Ectodermal cell (in vitro differentiated cells): ENCODE measurements at regions not wholly inside any gene's neighbourhood (a gene's known extent, or its start where the extent isn't known, plus 50 kb on each side); places are given as distances from the start of the nearest gene placed in this dataset.

Source experiments
- H3K27ac ChIP-seq: 2 replicates; pipeline ENCODE4 v1.7.0; 2013; ENCODE audit warnings: mild to moderate bottlenecking, low read depth, low read length; ENCODE audit not compliant: insufficient read depth, poor library complexity, severe bottlenecking
- H3K27me3 ChIP-seq: 2 replicates; pipeline ENCODE4 v1.7.0; 2013; ENCODE audit warnings: mild to moderate bottlenecking, low read length; ENCODE audit not compliant: insufficient read depth, control insufficient read depth, poor library complexity, severe bottlenecking
- H3K36me3 ChIP-seq: one replicate; pipeline ENCODE4 v1.7.0; 2013; ENCODE audit warnings: low read length; ENCODE audit not compliant: control insufficient read depth, insufficient read depth
- H3K4me1 ChIP-seq: one replicate; pipeline ENCODE4 v1.7.0; 2013; ENCODE audit warnings: low read length; ENCODE audit not compliant: control insufficient read depth, insufficient read depth
- H3K4me3 ChIP-seq: 2 replicates; pipeline ENCODE4 v1.7.0; 2013; ENCODE audit warnings: low read depth, low read length, control low read depth; ENCODE audit not compliant: insufficient read depth
- H3K9me3 ChIP-seq: 2 replicates; pipeline ENCODE4 v1.7.0; 2013; ENCODE audit warnings: mild to moderate bottlenecking, low read length, moderate library complexity; ENCODE audit not compliant: control insufficient read depth
- WGBS, 2 experiments: methylation state at CpG; one replicate each; pipeline ENCODE4 v1.1.7; 2013; ENCODE audit warnings: missing lambda C conversion rate in 2 of 2; 5-methylcytosine and 5-hydroxymethylcytosine counted together

DNA sequence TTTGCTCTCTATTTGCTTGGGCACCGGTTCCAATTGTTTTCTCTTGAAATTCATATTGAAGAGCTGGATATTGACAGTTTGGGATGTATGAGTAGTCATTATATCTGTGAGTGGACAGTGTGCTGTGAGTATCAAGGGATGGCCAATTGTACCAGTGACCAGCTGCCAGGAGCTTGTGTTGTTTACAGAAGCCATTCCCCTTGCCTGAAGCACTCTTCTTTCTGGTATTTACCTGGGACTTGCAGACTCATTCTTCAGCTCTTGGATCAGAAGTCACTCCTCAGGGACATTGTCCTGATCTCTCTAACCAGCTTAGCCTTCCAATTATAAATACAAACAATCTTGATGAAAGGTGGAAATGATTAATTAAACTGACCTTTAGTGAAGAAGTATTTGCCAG lies 438.3 kb upstream of the LRATD1 start:
- 89 to 91% methylated on average over 1 of the region's 1 CpG for WGBS, 2 experiments
- no peak overlapping the region for H3K27ac ChIP-seq
- no peaks in the 10 kb centered on the region for H3K27me3 ChIP-seq
- no peaks in the 10 kb centered on the region for H3K36me3 ChIP-seq
- H3K9me3 ChIP-seq: no peaks in the 10 kb centered on the region
- no peak overlapping the region for H3K4me3 ChIP-seq
- H3K4me1 ChIP-seq: no peaks in the 10 kb centered on the region

DNA sequence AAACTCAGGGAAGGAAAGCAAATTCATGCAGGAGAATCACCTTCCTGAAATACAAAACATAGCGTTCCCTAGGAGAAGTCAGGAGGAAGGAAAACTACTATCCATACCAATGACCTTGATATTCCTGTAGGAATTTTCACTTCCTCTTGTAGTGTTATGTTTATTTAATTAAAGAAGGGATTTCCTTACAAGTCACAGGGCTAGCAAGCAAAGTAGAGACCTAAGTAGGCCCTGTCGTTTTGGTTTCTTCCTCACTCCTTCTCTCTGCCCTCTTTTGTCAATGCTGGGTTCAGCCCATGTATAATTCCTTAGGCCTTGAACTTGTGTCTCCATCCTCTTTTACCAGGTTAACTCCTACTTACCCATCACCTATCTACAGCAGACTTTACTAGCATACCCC lies 435.2 kb upstream of the LRATD1 start:
- H3K27me3 ChIP-seq: no peaks in the 10 kb centered on the region
- H3K36me3 ChIP-seq: no peaks in the 10 kb centered on the region
- H3K4me3 ChIP-seq: no peak overlapping the region
- no peaks in the 10 kb centered on the region for H3K9me3 ChIP-seq
- no peak overlapping the region for H3K27ac ChIP-seq
- WGBS, 2 experiments: 31 to 73% methylated on average over 1 to 2 of the region's 2 CpGs
- H3K4me1 ChIP-seq: no peaks in the 10 kb centered on the region

GRCh38 chr2:14199040-14199439 lies 433.5 kb upstream of the LRATD1 start:
- no peak overlapping the region for H3K27ac ChIP-seq
- no peaks in the 10 kb centered on the region for H3K36me3 ChIP-seq
- no peaks in the 10 kb centered on the region for H3K4me1 ChIP-seq
- WGBS, 2 experiments: 71 to 74% methylated on average over 3 of the region's 3 CpGs
- no peaks in the 10 kb centered on the region for H3K9me3 ChIP-seq
- no peak overlapping the region for H3K4me3 ChIP-seq
- H3K27me3 ChIP-seq: no peaks in the 10 kb centered on the region

DNA sequence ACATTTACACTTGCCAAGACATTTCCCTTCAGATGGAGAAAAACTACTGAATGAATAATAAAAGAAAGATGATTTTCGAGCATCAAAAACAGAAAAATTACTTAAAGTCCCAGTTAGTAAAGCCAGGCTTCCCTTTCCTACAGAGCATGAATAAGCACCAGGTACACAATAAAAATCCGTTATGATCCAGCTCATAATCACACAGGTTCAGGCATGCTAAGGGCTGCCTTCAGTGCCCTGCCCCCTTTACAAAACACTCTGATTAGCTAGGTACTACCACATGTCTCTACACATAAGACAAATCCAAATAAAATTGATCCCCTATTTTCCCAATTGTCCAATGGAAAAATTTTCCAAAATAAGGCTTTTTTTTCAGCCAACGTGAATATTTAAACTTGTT lies 413.2 kb upstream of the LRATD1 start:
- no peaks in the 10 kb centered on the region for H3K9me3 ChIP-seq
- H3K27ac ChIP-seq: no peak overlapping the region
- H3K4me3 ChIP-seq: no peak overlapping the region
- WGBS, 2 experiments: 90 to 92% methylated on average over 3 of the region's 3 CpGs
- no peaks in the 10 kb centered on the region for H3K36me3 ChIP-seq
- H3K4me1 ChIP-seq: no peaks in the 10 kb centered on the region
- no peaks in the 10 kb centered on the region for H3K27me3 ChIP-seq

DNA sequence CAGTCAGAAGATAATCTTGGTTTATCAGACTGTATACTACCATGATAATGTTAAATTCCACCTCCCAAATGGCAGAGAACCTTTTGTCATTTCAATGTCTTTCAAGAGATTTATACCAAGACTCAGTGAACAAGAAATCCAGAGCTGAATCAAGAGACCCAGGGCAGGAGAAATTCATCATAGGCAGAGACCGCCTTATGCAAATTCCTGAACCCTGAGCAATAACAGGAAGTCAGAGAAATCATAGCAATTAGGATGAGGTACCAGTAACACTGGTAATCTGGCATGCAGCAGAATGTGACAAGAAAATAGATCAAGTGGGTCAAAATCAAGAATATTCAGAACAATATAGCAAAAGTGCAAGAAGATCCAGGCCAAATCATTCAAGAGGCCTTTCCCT lies 412.4 kb upstream of the LRATD1 start:
- no peak overlapping the region for H3K27ac ChIP-seq
- no peak overlapping the region for H3K4me3 ChIP-seq
- no peaks in the 10 kb centered on the region for H3K27me3 ChIP-seq
- H3K4me1 ChIP-seq: no peaks in the 10 kb centered on the region
- H3K9me3 ChIP-seq: no peaks in the 10 kb centered on the region
- no peaks in the 10 kb centered on the region for H3K36me3 ChIP-seq
- WGBS, 2 experiments: 96 to 100% methylated on average over 1 of the region's 1 CpG

GRCh38 chr2:14221466-14221865 lies 411.1 kb upstream of the LRATD1 start:
- H3K27me3 ChIP-seq: no peaks in the 10 kb centered on the region
- H3K4me1 ChIP-seq: no peaks in the 10 kb centered on the region
- H3K4me3 ChIP-seq: no peak overlapping the region
- no peaks in the 10 kb centered on the region for H3K36me3 ChIP-seq
- WGBS, 2 experiments: 97 to 98% methylated on average over 3 of the region's 4 CpGs
- no peaks in the 10 kb centered on the region for H3K9me3 ChIP-seq
- H3K27ac ChIP-seq: no peak overlapping the region

DNA sequence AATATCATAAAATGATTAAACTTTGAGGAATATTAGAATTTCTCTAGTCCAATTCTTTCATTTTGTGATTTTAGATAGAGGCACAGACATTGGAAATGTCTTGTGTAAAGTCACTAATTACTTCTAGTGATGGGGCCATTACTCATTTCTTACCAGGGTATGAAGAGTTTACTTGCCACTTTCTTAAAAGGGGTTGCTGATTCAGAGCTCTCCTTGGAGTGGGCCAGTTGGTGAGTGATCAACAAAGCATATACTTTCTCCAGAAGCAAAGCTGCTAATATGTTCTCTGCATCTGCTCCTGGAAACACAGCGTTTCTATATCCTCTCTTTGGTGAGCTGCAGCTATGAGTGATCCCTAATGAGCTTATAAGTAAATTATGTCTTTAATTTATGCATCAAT lies 408.9 kb upstream of the LRATD1 start:
- Histone ChIP-seq H3K36me3 (no peaks in the 10 kb centered on the region), H3K27me3 (no peaks in the 10 kb centered on the region), H3K4me3 (no peak overlapping the region), H3K27ac (no peak overlapping the region), H3K9me3 (no peaks in the 10 kb centered on the region), H3K4me1 (no peaks in the 10 kb centered on the region)
- WGBS, 2 experiments: 100% methylated on average over 1 of the region's 1 CpG

DNA sequence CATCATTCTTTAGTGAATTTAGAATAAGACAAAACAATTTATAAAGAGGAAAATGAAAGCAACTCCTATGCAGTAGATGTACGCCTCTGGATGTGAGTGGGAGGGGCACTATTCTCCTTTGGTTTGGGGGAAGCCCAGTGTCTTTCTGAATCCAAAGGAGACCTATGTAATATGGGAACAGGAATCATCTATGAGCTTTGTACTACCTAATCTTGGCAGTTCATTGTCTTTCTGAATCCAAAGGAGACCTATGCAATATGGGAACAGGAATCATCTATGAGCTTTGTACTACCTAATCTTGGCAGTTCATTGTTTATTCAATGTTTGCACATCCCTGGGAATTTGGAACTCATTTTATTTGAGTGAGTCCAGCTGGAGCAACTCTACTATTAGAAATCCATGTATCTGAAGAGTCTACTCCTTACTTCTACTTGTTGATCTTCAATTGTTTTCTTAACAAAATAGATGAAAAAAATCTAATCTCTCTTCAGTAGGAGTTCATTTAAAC lies 401.1 kb upstream of the LRATD1 start:
- Histone ChIP-seq H3K36me3 (no peaks in the 10 kb centered on the region), H3K9me3 (no peaks in the 10 kb centered on the region), H3K27me3 (no peaks in the 10 kb centered on the region), H3K4me1 (no peaks in the 10 kb centered on the region), H3K4me3 (no peak overlapping the region), H3K27ac (no peak overlapping the region)
- WGBS, 2 experiments: 94 to 100% methylated on average over 1 of the region's 1 CpG

GRCh38 chr2:14232217-14232616 lies 400.3 kb upstream of the LRATD1 start:
- no peaks in the 10 kb centered on the region for H3K27me3 ChIP-seq
- no peak overlapping the region for H3K4me3 ChIP-seq
- no peaks in the 10 kb centered on the region for H3K36me3 ChIP-seq
- no peaks in the 10 kb centered on the region for H3K9me3 ChIP-seq
- no peak overlapping the region for H3K27ac ChIP-seq
- no peaks in the 10 kb centered on the region for H3K4me1 ChIP-seq
- WGBS, 2 experiments: 33 to 49% methylated on average over 4 of the region's 4 CpGs

GRCh38 chr2:14234911-14235310 lies 397.6 kb upstream of the LRATD1 start:
- 92 to 95% methylated on average over 5 of the region's 5 CpGs for WGBS, 2 experiments
- no peaks in the 10 kb centered on the region for H3K36me3 ChIP-seq
- H3K9me3 ChIP-seq: no peaks in the 10 kb centered on the region
- H3K4me3 ChIP-seq: no peak overlapping the region
- H3K27me3 ChIP-seq: no peaks in the 10 kb centered on the region
- no peak overlapping the region for H3K27ac ChIP-seq
- no peaks in the 10 kb centered on the region for H3K4me1 ChIP-seq

- Histone ChIP-seq H3K27ac (no peak overlapping the region), H3K4me1 (no peaks in the 10 kb centered on the region), H3K36me3 (no peaks in the 10 kb centered on the region), H3K27me3 (no peaks in the 10 kb centered on the region), H3K9me3 (no peaks in the 10 kb centered on the region), H3K4me3 (no peak overlapping the region)
- 85% methylated on average over 2 to 3 of the region's 3 CpGs for WGBS, 2 experiments
These were observed 396.9 kb upstream of the LRATD1 start for GRCh38 chr2:14235667-14236066.
